OCI-LY1 (cell line): ENCODE measurements at regions not wholly inside any gene's neighbourhood (a gene's known extent, or its start where the extent isn't known, plus 50 kb on each side); places are given as distances from the start of the nearest gene placed in this dataset.

Source experiments
- EZH2 ChIP-seq: fragments of 200-600 bp; sonication (generic), shearing (Covaris generic); IDR thresholded peaks from 2 replicates; pipeline ENCODE4 v1.8.0; 2017; ENCODE audit warnings: borderline replicate concordance, mixed run types, mild to moderate bottlenecking, antibody characterized with exemption, low read length, moderate library complexity, mixed read lengths
- TF ChIP-seq, protein P1 (sequence below): fragments of 200-600 bp; sonication (generic), shearing (Covaris generic); IDR thresholded peaks from 2 replicates; pipeline ENCODE4 v1.5.1; 2017; ENCODE audit warnings: mild to moderate bottlenecking, antibody characterized with exemption, low read length, moderate library complexity, mixed read lengths

DNA sequence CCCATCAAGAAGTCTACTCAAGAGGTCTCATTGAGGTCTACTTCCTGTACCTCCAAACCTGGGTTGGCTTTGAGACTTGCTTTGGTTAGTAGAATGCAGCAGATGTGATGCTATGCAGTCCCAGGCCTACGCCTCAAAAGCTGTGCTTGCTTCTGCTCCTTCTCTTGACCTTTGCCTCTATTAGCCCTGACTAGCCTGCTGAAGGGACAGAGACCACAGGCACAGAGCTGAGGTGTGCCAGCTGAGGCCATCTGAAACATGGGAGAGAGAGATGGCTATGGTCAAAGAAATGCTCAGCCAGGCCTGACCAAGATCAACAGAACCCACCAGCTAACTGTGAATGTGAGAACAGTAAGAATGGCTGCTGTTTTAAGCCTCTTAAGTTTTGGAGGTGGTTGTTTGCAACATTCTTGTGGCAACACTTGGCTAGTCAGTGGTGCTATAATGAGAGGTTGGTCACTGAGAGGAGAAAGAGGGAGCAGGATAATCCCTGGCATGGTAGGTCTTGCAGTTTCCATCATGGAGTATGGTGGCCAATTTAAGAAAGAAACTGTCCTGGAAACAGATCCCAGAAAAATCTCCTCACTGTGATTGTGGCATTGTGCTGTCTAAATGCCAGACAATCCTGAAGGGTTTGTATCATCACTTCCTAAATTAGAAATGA is 176.1 kb upstream of the PHYHIPL start:
- TF ChIP-seq, protein P1, sequence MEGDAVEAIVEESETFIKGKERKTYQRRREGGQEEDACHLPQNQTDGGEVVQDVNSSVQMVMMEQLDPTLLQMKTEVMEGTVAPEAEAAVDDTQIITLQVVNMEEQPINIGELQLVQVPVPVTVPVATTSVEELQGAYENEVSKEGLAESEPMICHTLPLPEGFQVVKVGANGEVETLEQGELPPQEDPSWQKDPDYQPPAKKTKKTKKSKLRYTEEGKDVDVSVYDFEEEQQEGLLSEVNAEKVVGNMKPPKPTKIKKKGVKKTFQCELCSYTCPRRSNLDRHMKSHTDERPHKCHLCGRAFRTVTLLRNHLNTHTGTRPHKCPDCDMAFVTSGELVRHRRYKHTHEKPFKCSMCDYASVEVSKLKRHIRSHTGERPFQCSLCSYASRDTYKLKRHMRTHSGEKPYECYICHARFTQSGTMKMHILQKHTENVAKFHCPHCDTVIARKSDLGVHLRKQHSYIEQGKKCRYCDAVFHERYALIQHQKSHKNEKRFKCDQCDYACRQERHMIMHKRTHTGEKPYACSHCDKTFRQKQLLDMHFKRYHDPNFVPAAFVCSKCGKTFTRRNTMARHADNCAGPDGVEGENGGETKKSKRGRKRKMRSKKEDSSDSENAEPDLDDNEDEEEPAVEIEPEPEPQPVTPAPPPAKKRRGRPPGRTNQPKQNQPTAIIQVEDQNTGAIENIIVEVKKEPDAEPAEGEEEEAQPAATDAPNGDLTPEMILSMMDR, result no peak
- TF ChIP-seq EZH2, result no peak
